ENCODE measurements at regions not wholly inside any gene's neighbourhood (a gene's known extent, or its start where the extent isn't known, plus 50 kb on each side); places are given as distances from the start of the nearest gene placed in this dataset.

DNA sequence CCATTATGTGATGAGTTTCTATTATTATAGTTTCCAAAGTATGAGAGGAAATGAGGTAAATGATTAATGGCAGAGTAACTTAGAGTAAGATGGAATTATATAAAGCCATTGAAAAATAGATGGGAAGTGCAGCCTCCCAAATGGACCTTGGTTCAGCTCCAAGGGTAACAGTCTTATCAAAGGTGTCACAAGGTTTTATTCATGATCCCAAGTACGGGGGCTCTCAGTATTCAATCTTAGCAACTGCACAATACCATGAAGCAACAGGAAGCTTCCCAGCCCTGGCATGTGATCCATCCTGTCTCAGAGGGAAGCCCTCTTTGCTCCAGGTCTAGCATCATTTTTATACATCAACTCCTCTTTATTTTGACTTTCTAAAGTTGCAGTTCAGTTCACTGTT is 948.2 kb downstream of the GALC start:
- no peak for TF ChIP-seq CBX1 (IDR thresholded peaks at IDR 0.05; ENCODE audit: low read depth)
- no peak for TF ChIP-seq ZNF484 (CRISPR knock-in tag; IDR thresholded peaks at IDR 0.05; ENCODE audit: borderline replicate concordance, low read depth)
- no peak for TF ChIP-seq ARNT (IDR thresholded peaks at IDR 0.05)
- TF ChIP-seq ZFYVE20 (CRISPR knock-in tag; IDR thresholded peaks at IDR 0.05; ENCODE audit: borderline replicate concordance, low read depth) = no peak
- TF ChIP-seq EED (CRISPR knock-in tag; IDR thresholded peaks at IDR 0.05) = no peak
- TF ChIP-seq, protein P1, sequence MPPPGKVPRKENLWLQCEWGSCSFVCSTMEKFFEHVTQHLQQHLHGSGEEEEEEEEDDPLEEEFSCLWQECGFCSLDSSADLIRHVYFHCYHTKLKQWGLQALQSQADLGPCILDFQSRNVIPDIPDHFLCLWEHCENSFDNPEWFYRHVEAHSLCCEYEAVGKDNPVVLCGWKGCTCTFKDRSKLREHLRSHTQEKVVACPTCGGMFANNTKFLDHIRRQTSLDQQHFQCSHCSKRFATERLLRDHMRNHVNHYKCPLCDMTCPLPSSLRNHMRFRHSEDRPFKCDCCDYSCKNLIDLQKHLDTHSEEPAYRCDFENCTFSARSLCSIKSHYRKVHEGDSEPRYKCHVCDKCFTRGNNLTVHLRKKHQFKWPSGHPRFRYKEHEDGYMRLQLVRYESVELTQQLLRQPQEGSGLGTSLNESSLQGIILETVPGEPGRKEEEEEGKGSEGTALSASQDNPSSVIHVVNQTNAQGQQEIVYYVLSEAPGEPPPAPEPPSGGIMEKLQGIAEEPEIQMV (CRISPR knock-in tag; IDR thresholded peaks at IDR 0.05; ENCODE audit: low read depth) = no peak
- TF ChIP-seq ASH2L (IDR thresholded peaks at IDR 0.05; ENCODE audit: insufficient read length, low read depth, low read length) = no peak
